RCC 7860 (cell line): ENCODE measurements at regions not wholly inside any gene's neighbourhood (a gene's known extent, or its start where the extent isn't known, plus 50 kb on each side); places are given as distances from the start of the nearest gene placed in this dataset.
A peak's percentile ranks its signal among the peaks of the same experiment; 100 is the strongest.
"Not testable (repeated sequence)": the region's sequence is repeated elsewhere in the genome, so short reads cannot be mapped to it uniquely, and the experiment has no call there.

Experiments
- DNase-seq: peaks from one replicate; pipeline ENCODE4 v3.0.0-alpha.2; 2015; ENCODE audit warnings: low spot score
- FAIRE-seq: peaks from 2 replicates; lab custom pipeline; 2012; peaks lifted over from hg19 to GRCh38; lab: Jason Lieb, UNC

DNA sequence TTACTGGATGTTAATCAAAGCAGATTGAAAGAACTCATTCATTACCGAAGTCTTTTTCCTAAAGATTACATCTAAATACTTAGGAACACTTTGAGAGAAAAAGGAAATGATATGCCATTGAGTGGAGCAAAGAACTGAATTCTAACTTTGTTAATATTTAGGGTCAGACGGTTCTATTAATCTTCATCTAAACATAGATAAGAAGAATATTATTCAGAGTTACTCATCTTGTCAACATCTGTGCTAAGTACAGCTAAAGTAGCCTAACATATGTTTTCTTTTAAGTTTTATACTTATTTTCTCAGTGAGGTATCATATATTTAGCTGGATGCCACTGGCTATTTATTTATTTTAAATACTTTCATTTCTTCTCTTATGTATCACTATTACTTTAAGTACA is 1763.7 kb downstream of the EFNA5 start:
- FAIRE-seq (no peak), DNase-seq (no peak)

DNA sequence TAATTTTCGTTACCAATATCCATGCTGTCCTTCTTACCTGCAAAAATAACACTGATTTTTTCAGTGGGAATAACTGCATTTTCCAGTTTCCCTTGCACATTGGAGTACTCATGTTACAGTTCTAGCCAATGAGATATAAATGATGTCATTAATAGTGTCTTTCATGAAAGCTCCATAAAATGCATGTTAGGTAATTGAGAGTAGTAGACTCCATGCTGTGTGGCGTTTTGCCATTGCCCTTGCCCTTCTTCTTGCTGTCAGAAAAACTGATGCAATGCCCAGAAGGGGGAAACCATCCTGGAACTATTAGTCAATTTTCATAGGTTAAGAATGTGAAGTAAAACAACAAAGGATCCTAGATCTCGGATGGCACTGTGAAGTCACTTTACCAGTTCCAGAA is 1765.3 kb downstream of the EFNA5 start:
- FAIRE-seq, result no peak
- no peak for DNase-seq

DNA sequence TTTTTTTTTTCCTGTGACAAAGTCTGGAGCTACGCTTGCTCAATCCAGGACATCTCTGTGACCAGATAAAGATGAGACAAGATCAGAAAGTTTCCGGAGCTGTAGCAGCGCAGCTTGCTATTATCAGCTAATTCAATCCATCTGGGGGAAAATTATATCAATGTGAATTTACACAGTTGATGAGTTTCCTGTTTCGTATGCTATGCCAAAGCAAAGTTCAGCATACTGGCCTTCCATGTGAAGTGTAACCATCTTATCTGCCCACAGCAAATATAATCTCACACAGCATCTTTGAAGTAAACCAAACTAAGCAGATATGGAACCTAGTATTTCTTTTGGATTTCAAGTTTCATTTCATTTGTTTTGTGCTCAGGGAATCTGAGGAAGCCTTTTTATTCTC is 1767.7 kb downstream of the EFNA5 start:
- DNase-seq (no peak), FAIRE-seq (no peak)

DNA sequence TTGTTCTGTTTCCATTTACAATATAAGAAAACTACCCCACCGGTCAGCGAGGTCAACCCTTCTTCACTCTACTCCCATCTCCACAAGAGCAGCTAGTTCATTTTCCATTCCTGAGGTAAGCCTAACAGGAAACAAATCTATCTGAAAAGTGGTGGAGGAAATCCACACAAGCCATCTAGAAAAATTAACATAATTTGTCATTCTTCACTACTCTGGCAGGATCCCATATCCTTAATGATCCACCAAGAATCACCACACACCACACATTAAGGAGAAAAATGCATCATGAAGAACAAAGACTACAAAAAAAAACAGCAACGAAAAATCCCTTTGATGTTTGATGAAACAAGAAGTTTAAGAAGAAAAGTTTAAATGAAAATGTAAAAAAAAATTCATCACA is 1771.0 kb downstream of the EFNA5 start:
- FAIRE-seq (no peak), DNase-seq (no peak)

DNA sequence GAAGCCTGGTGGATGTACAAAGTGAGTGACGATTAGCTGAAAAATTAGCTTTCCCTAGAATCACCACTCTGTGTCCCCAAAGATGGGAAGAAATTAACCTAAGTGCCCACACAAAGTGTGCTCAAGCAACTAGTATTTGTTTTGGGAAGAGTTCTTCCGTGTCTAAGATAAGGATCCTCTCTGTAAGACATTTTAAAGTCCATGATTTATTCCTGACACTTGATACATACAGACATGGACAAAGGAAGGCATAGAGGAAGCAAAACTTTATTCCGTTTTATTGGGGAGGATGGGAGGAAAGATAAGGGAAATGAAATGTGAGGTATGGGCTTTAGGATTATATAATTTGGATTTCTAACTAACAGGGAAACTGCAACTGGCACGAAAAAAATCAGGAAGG is 1772.6 kb downstream of the EFNA5 start:
- no peak for DNase-seq
- FAIRE-seq, result no peak

DNA sequence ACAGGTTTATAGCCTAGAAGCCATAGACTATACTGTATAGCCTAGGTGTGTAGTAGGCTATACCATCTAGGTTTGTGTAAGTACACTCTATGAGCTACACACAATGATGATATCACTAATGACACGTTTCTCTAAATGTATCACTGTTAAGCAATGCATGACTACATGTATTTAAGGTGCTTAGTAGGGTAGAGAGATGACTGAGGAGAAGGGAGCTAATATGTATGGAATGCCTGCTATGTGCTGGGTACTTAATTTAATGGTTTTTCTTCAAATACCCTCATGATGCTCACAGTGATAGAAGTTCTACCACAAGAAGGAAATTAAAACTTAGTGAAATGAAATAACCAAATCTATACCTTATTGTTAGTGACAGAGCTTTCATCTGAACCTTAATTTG is 1785.5 kb downstream of the EFNA5 start:
- no peak for DNase-seq
- no peak for FAIRE-seq

DNA sequence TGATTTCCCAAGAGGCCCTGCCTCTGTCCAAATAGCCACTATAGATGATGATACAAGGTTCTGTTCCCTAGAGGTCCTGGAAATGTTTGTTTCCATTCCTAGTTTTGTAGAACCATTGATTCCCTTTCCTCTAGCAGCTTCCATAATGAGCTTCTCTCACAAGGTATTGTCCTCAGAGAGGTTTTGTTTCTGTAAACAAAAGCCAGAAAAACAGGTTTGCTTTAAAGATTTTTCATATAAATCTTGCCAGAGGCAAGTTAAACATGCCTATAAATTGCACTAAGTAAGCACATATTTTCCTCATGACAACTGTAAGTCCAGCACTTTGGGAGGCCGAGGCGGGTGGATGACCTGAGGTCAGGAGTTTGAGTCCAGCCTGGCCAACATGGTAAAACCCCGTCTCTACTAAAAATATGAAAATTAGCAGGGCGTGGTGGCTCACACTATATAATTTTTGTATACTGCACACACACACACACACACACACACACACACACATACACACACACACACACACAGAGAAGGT is 1787.7 kb downstream of the EFNA5 start:
- FAIRE-seq (no peak), DNase-seq (no peak)

DNA sequence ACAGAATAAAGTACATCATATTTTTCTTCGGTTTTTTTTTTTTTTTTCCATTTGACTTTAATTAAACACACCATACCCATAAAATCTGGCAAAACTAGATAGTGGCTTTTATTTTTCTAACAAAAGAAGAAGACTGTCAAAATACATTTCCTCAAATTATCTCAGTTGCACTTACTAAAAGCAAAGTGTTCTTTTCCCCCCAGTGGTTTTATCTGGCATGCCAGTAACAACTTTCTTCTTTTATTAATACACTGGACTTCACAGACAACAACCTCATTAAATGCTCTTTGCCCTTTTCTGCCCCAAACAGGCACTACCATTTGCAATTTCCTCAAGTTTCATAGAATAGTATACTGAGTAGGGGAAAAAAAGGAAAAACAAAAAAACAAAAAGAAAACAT is 1792.3 kb downstream of the EFNA5 start:
- DNase-seq (no peak), FAIRE-seq (no peak)

DNA sequence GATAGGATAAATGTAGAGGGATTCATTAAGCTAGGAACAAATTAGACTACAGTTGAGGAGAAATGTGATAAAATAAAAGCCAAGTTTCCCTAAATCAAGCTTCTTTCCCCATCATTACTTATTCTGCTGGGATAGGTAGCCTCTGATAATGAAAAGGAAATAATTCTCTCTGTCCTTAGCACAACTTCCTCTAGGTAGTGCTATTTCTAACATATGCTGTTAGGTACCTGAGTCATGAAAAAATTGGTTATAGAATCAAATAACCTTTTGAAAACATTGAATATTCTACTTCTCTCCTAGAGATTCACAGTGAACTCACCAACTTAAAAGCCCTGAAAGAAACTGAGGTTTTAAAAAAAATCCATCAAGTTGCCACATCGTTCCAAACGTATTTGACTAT is 1793.1 kb downstream of the EFNA5 start:
- DNase-seq (no peak), FAIRE-seq (no peak)

DNA sequence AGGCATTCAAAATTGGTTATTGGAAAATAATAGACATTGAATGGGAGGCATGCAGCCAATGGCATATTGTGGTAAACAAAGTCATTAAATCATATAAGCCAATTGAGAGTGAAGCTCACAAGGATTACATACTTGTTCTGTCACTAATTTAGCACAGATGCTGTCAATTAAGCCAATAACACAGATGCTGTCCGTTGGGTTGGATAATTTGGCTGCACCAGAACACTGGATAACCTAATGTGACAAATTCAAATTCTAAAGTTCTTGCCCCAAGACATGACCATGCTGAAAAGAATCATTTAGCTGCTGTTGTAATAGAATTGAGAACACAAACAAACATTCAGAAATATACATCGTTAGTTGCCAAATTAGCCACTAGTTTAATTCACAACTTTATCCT is 1796.4 kb downstream of the EFNA5 start:
- FAIRE-seq, result no peak
- DNase-seq, result no peak

DNA sequence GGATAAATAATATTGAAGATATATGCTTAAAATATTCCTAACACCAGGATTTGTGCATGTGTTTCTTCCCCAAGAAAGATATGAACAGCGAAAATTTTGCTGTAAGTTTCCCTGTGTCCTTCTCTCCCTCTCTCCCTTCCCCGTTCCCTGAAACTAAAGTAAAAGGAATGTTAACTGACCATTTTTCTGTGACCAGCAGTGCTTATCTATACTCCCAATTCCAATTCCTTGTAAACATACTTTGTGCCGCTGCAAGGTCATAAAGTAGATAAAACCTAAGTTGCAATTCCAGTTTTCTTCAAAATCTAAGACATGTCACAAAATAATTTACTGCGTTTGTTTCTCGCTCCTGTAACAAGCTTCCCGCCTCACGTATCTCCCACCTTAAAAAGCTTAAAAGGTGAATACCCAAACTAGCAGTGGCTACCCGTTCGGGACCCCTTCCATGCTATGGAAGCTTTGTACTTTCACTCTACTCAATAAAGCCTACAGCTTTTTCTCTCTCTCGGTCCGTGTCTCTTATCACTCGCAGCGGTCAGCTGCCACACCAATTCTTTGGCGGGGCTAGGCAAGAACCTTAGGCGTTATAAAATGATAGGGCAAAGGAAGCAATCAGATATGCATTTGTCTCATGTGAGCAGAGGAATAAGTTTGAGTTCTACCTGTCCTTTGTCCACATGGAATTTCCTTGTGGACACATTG is 1798.0 kb downstream of the EFNA5 start:
- FAIRE-seq, result no peak
- DNase-seq, result no peak

DNA sequence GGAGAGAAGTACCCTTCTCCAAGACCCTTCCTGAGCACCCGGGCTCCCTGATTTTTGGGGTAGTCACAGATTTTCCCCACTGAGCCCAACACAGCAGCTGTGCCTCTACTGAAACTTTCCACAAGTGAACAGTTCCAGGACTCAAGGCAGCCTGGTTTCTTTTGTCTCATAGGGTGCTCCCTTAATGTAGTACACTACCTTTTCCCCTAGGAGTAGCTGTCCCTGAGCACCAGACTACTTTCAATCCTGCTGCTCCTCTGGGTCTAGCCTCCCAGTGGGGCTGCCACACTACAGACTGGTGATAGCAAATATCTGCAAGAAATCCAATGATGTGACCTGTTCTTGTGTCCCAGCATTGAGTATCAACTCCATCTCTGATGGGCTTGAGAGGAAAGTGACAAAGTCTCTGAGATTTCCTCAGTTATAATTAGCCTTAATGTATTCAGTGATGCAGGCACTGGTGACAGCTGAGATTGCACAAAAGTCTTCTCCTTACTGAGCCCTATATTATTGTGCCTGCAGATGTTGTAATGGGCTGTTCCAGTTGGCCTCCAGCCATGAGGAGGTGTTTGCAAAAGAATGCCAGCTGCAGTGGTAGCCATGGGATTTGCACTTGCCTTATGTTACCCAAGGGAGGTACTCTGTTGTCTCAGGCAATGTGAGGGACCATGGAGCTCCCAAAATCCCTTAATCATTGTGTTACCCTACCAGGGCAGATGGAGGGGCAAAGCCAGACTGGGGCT is 1802.5 kb downstream of the EFNA5 start:
- no peak for FAIRE-seq

DNA sequence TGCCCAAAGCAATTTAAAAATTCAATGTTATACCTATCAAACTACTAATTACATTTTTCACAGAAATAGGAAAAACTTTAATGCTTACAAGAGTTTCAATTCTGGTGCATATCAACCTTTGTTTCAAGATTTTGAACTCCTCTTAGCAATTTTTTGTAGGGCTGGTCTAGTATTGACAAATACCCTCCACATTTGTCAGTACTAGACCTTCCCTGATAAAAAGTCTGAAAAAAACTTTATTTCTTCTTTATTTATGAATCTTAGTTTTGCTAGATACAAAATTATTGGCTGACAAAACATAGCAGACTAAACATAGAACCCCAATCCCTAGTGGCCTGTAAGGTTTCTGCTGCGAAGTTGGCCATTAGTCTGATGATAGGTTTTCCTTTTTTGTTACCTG is 1804.9 kb downstream of the EFNA5 start:
- DNase-seq (no peak), FAIRE-seq (no peak)

More for the DNA sequence above, 1802.5 kb downstream of the EFNA5 start:
- no peak for DNase-seq

DNA sequence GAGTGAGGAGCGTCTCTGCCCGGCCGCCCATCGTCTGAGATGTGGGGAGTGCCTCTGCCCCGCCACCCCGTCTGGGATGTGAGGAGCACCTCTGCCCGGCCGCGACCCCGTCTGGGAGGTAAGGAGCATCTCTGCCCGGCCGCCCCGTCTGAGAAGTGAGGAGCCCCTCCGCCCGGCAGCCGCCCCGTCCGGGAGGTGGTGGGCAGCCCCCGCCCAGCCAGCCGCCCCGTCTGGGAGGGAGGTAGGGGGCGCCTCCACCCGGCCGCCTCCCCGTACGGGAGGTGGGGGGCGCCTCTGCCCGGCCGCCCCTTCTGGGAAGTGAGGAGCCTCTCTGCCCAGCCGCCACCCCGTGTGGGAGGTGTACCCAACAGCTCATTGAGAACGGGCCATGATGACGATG is 1811.4 kb downstream of the EFNA5 start:
- DNase-seq, FAIRE-seq: not testable (repeated sequence)

DNA sequence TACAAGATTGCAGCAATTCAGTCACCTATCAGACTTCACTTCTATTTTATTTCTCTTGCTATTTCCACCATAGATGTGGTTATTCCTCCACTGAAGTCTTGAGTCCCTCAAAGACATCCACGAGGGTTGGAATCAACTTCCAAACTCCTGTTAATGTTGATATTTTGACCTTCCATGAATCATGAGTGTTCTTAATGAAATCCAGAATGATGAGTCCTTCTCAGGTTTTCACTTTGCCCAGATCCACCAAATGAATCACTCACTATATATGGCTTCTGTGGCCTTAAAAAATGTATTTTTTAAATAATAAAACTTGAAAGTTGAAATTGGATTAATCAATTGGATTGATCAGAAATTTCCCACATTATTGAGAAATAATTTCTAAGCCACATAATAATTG is 1821.0 kb downstream of the EFNA5 start:
- DNase-seq (no peak), FAIRE-seq (no peak)

DNA sequence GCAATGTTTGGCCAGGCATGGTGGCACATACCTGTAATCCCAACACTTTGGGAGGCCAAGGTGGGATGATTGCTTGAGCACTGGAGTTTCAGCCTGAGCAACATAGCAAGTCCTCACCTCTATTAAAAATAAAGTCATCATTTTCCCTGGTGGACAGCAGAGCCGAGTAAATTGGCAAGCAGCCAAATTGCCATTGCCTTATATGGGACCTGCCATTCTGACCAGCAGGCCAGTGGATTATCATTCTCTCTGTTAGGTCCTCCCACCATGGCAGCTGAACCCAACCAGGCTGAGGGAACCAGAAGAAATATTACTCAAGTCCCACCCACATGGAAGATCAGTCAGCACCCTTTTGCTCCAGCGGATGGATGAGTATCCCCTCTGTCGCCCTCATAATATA is 1829.9 kb downstream of the EFNA5 start:
- FAIRE-seq, result no peak
- no peak for DNase-seq

DNA sequence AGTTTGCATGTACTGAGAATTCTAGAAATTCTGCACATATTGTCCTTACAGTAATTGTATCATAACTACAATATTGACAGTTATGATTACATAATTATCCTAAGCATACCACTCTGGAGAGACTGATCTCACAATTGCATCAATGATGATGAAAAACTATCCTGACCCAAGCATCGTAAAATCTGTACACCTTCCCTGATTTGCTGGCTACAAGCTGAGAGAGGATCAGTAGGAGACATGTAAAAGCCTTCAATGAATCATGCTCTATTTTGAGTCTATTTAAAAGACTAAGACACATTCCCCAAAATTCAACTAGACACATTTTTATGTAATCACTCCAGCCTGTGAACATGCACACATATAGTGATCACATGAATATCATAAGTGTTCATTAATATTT is 1833.8 kb downstream of the EFNA5 start:
- DNase-seq (no peak), FAIRE-seq (no peak)

DNA sequence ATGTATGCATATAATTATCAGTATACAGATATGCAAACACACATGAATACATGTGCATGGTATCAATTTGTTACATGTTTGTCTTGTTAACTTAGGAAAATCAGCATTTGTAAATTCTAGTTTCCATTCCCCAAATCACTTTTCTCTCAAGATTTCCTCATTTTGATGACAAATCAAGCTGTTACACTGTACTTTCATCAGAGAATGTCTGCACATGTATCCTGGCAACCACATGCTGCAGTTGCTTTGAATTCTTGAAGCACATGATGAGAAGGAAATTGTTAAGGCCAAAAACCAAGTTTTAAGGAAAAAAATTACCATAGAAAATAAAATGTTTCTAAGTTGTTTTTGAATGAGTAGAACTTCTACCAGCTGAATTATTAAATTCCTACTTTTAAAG is 1834.5 kb downstream of the EFNA5 start:
- no peak for FAIRE-seq
- DNase-seq, result no peak

DNA sequence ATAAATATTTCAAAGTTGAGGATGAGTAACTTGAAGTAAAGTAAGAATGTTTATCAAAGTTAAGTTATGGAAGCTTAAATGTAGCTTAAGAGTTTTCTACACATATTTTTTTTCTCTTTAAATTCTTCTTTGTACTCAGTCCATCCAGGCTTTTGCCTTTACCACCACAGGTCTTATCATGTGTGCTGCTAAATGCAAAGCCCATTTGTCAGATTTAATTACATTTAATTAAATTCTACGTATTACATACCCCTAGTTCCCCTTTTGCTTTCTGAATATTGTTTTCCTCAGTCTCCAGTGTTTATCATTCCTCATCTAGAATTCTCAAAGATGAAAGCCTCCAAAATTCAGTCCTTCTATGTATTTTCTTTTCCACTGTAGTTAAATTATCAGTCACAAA is 1841.9 kb downstream of the EFNA5 start:
- DNase-seq (no peak), FAIRE-seq (no peak)

DNA sequence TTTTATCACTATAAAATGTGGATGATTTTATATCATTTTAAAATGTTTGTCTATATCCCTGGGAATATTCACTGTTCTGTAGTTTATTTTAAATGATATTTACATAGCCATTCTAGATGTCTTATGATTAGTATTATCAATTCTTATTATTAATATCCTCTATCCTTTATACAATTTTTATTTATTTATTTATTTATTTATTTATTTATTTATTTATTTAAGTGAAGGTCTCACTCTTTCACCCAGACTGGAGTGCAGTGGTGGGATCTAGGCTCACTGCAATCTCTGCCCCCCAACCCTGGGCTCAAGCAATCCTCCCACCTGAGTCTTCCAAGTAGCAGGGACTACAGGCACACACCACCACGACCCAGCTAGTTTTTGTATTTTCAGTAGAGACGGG is 1848.9 kb downstream of the EFNA5 start:
- DNase-seq, result no peak
- peak; percentile 21 for FAIRE-seq

DNA sequence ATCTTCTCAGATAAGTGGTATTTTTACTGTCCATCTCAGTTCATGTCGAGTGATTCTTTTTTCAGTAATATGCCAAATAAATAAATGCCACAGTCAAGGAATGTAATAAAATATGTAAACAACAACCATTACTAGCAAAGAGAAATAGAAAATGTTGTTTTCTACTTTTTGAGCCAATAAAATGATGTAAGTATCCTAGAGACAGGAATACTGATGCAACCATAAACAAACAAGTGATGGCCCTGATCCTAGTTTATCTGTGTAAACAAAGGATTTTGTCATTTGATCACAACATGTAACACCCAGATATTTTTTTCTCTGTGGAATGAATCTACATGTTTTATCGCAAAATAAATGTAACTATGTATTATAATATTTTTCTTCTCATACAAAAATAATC is 1852.8 kb downstream of the EFNA5 start:
- DNase-seq (no peak), FAIRE-seq (no peak)

DNA sequence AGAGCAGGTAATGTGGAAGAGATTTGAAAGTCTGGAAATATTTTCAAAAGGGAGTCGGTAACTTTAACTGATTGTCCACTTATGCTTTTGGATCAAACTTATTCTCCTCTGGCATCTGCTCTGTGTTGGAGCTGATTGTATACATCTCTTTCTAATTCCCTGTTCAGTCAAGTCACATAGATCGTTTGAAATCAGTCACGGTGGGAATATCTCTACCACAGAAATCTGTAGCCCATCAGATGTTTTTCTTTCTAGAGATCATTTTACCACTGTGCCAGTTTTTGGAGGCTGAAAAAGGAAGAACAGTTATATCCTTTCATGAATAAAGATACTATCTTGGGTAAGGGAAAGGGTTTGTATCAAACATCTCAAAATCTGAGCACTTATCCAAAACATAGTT is 1853.3 kb downstream of the EFNA5 start:
- DNase-seq (no peak), FAIRE-seq (no peak)
